ENCODE measurements at regions not wholly inside any gene's neighbourhood (a gene's known extent, or its start where the extent isn't known, plus 50 kb on each side); places are given as distances from the start of the nearest gene placed in this dataset.

GRCh38 chr1:72481420-72481970 is 199.2 kb upstream of the NEGR1 start:
- no peak for ATAC-seq
- intact Hi-C loops (cut with DNase I, micrococcal nuclease): no loop called here
- Histone ChIP-seq H3K9me3 (no peaks in the 10 kb centered on the region), H3K4me3 (no peak overlapping the region), H3K36me3 (ENCODE audit: low read depth) (no peaks in the 10 kb centered on the region), H3K4me1 (ENCODE audit: low read depth) (no peaks in the 10 kb centered on the region)
- no peak for TF ChIP-seq CTCF (IDR thresholded peaks at IDR 0.05)
- no peak for DNase-seq

- DNase-seq (no peak), ATAC-seq (no peak)
- H3K9me3 ChIP-seq: no peaks in the 10 kb centered on the region
- no peaks in the 10 kb centered on the region for H3K4me1 ChIP-seq (ENCODE audit: low read depth)
- no peak overlapping the region for H3K4me3 ChIP-seq
- TF ChIP-seq CTCF (IDR thresholded peaks at IDR 0.05): no peak
- intact Hi-C loops (cut with DNase I, micrococcal nuclease): no loop called here
- no peaks in the 10 kb centered on the region for H3K36me3 ChIP-seq (ENCODE audit: low read depth)
Observed at GRCh38 chr1:72466376-72466775, 184.0 kb upstream of the NEGR1 start.

GRCh38 chr1:72462186-72462905 is 180.0 kb upstream of the NEGR1 start:
- intact Hi-C loops (cut with DNase I, micrococcal nuclease): no loop called here

GRCh38 chr1:72442262-72442661 is 159.9 kb upstream of the NEGR1 start:
- DNase-seq (no peak), ATAC-seq (no peak)
- intact Hi-C loops (cut with DNase I, micrococcal nuclease): no loop called here
- no peaks in the 10 kb centered on the region for H3K9me3 ChIP-seq
- no peak for TF ChIP-seq CTCF (IDR thresholded peaks at IDR 0.05)
- no peaks in the 10 kb centered on the region for H3K4me1 ChIP-seq (ENCODE audit: low read depth)
- no peak overlapping the region for H3K4me3 ChIP-seq
- no peaks in the 10 kb centered on the region for H3K36me3 ChIP-seq (ENCODE audit: low read depth)

More at GRCh38 chr1:72462186-72462905, 180.0 kb upstream of the NEGR1 start:
- Histone ChIP-seq H3K4me3 (no peak overlapping the region), H3K4me1 (ENCODE audit: low read depth) (no peaks in the 10 kb centered on the region), H3K9me3 (no peaks in the 10 kb centered on the region), H3K36me3 (ENCODE audit: low read depth) (no peaks in the 10 kb centered on the region)
- DNase-seq: no peak
- TF ChIP-seq CTCF (IDR thresholded peaks at IDR 0.05): no peak
- no peak for ATAC-seq

- intact Hi-C loops (cut with DNase I, micrococcal nuclease): no loop called here
- ATAC-seq: no peak
Observed at GRCh38 chr1:72439036-72439435, 156.7 kb upstream of the NEGR1 start.

More at GRCh38 chr1:72439036-72439435, 156.7 kb upstream of the NEGR1 start:
- Histone ChIP-seq H3K9me3 (no peaks in the 10 kb centered on the region), H3K4me1 (ENCODE audit: low read depth) (no peaks in the 10 kb centered on the region), H3K36me3 (ENCODE audit: low read depth) (no peaks in the 10 kb centered on the region), H3K4me3 (no peak overlapping the region)
- TF ChIP-seq CTCF (IDR thresholded peaks at IDR 0.05): no peak
- no peak for DNase-seq
